ENCODE measurements at regions not wholly inside any gene's neighbourhood (a gene's known extent, or its start where the extent isn't known, plus 50 kb on each side); places are given as distances from the start of the nearest gene placed in this dataset.

DNA sequence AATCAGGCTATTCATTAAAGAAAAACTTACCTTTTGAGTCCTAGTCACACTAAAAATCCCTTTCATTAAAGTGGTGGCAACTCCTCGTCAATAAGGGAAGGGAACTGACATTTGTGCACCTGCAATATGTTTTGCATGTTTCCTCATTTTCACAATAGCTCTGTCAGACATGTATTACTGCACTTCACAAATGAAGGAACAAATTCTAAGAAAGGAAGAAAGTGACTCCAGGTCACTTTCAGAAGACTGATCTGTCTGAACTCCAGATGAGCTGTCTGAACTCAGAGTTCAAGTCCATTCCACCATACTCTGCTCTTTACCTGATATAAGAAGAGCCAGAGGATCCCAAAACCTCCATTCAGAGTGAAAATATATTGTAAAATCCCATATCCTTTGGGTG is 50.3 kb upstream of the GSAP start:
- Histone ChIP-seq H3K4me3 (no peak overlapping the region), H3K27me3 (no peaks in the 10 kb centered on the region), H3K27ac (peak overlapping the region; percentile 9), H3K36me3 (no peaks in the 10 kb centered on the region), H3K4me1 (no peaks in the 10 kb centered on the region), H3K9me3 (no peaks in the 10 kb centered on the region)
- TF ChIP-seq CTCF (IDR thresholded peaks at IDR 0.05): no peak
- peak; percentile 48 for ATAC-seq
- no peak for DNase-seq
- intact Hi-C loops (cut with DNase I): no loop called here

All from upper lobe of right lung (tissue), 1 donor.